Loucy (cell line): ENCODE measurements at regions not wholly inside any gene's neighbourhood (a gene's known extent, or its start where the extent isn't known, plus 50 kb on each side); places are given as distances from the start of the nearest gene placed in this dataset.

Experiments
- CTCF ChIP-seq: fragments of 200-600 bp; sonication (generic); conservative IDR thresholded peaks from 2 replicates; pipeline ENCODE4 v1.5.1; 2014; ENCODE audit warnings: mild to moderate bottlenecking, antibody characterized with exemption, low read length
- EZH2phosphoT487 ChIP-seq: fragments of 200-600 bp; IDR thresholded peaks from 2 replicates; pipeline ENCODE4 v1.6.1; 2018; ENCODE audit warnings: antibody characterized with exemption, mild to moderate bottlenecking, moderate library complexity, borderline replicate concordance

- TF ChIP-seq CTCF (no peak), EZH2phosphoT487 (no peak)
Measured at GRCh38 chr1:5239911-5240310, 585.5 kb downstream of the AJAP1 start.
